ENCODE measurements at regions not wholly inside any gene's neighbourhood (a gene's known extent, or its start where the extent isn't known, plus 50 kb on each side); places are given as distances from the start of the nearest gene placed in this dataset.

DNA sequence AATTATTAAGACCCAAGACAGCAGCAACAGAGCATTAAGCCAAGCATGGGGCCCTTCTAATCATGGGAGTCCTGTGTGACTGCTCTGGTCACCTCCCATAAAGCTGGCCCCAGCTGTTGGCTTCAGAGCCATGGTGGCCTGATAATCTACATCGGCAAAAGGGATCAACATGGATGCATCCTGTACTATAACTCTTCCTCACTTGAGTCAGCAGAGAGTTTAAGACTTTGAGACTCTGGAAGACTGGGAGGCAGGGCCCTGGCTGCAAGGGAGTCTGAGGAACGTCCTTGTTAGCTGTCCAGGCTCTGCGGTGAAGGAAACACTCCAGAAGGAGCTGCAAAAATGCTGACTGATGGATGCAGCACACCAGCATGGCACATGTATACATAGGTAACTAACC lies 95.0 kb upstream of the KIAA1217 start:
- no peaks in the 10 kb centered on the region for H3K4me1 Mint-ChIP-seq (ENCODE audit: low read depth)
- H3K27ac Mint-ChIP-seq, result no peak overlapping the region
- H3K4me3 Mint-ChIP-seq, result no peak overlapping the region
- no peaks in the 10 kb centered on the region for H3K9me3 Mint-ChIP-seq (ENCODE audit: low read depth)
- no peaks in the 10 kb centered on the region for H3K36me3 Mint-ChIP-seq
- peaks cover 6% of the 10 kb centered on the region for H3K27me3 Mint-ChIP-seq

DNA sequence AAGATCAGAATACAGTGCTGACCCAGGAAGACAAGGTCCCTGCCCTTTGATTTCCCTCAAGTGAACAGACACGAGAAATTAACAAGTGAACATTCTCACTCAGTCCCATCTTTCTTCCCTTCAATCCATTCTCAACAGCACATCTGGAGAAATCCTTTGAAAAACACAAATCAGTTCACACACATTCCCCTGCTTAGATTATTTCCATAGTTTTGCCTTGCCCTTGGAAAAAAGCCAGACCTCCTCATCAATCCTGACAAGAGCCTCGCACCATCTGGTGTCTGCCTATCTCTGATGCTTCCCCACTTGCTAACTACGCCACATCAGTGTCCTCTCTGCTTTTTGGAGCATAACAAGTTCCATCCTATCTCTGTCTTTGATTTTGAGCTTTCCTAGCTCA lies 94.4 kb upstream of the KIAA1217 start:
- Mint-ChIP-seq H3K4me3 (no peak overlapping the region), H3K4me1 (ENCODE audit: low read depth) (no peaks in the 10 kb centered on the region), H3K27me3 (peaks cover 3% of the 10 kb centered on the region), H3K27ac (no peak overlapping the region), H3K36me3 (no peaks in the 10 kb centered on the region), H3K9me3 (ENCODE audit: low read depth) (no peaks in the 10 kb centered on the region)

DNA sequence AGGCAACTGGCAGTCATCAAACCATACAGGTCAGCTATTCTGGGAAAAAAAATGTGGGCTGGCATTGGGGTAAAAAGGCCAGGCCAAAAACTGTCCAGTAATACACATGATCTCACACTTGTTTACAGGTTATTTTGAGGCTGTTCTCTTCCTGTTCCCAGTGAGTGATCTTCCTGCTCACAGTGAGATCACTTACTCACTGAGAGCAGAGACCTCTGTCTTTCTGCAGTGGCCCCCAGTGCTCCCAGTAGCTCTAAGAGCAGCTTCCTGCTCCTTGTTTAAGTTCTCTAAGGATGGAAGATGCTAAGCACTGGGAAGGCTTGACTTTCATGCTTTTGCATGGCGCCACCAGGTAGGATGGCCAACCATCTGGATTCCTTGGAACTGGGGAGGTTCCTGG lies 93.5 kb upstream of the KIAA1217 start:
- H3K27ac Mint-ChIP-seq, result no peak overlapping the region
- H3K9me3 Mint-ChIP-seq (ENCODE audit: low read depth), result no peaks in the 10 kb centered on the region
- no peak overlapping the region for H3K4me3 Mint-ChIP-seq
- no peaks in the 10 kb centered on the region for H3K36me3 Mint-ChIP-seq
- H3K27me3 Mint-ChIP-seq, result peaks cover 3% of the 10 kb centered on the region
- no peaks in the 10 kb centered on the region for H3K4me1 Mint-ChIP-seq (ENCODE audit: low read depth)

DNA sequence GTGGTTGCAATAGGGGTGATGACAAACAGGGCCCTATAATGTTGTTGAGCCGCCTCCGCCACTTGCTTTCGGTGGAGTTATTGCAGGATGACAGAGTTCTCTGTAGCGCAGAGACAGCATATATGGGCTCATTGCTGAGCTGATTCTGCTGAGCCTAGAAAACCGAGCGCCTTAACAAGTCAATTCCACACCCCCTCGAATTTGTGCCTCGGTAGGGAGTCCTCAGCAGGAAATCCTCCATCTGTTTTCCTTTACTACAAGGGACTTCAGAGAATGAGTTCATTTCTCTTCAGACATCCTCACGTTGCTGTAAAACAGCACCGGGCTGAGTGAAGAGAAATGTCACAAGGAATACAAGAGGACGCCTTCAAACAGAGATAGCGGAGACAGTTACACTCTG lies 90.7 kb upstream of the KIAA1217 start:
- peaks cover 3% of the 10 kb centered on the region for H3K9me3 Mint-ChIP-seq (ENCODE audit: low read depth)
- H3K4me1 Mint-ChIP-seq (ENCODE audit: low read depth), result no peaks in the 10 kb centered on the region
- H3K4me3 Mint-ChIP-seq, result no peak overlapping the region
- no peak overlapping the region for H3K27ac Mint-ChIP-seq
- H3K36me3 Mint-ChIP-seq, result no peaks in the 10 kb centered on the region
- peaks cover 3% of the 10 kb centered on the region for H3K27me3 Mint-ChIP-seq

DNA sequence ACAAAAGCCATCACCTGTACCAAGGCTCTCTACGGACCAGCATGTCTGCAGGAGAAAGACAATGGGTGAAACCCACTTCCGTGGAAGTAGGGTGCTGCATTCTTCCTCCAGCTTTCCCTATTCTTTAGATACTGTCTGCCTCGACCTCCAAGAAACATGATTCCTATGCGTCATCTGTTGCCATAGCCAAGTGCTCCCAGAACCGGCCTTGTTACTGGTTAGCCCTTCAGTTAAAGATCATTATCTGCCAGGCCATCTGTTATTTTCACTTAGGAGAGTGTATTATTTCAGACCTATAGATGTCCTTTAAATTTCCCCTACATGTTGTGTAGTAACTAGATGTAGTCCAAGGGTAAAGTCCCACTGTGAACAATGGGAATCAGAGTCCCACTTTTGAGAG lies 89.0 kb upstream of the KIAA1217 start:
- peaks cover 3% of the 10 kb centered on the region for H3K27me3 Mint-ChIP-seq
- no peak overlapping the region for H3K4me3 Mint-ChIP-seq
- no peaks in the 10 kb centered on the region for H3K36me3 Mint-ChIP-seq
- peaks cover 3% of the 10 kb centered on the region for H3K9me3 Mint-ChIP-seq (ENCODE audit: low read depth)
- H3K4me1 Mint-ChIP-seq (ENCODE audit: low read depth), result no peaks in the 10 kb centered on the region
- H3K27ac Mint-ChIP-seq, result no peak overlapping the region

DNA sequence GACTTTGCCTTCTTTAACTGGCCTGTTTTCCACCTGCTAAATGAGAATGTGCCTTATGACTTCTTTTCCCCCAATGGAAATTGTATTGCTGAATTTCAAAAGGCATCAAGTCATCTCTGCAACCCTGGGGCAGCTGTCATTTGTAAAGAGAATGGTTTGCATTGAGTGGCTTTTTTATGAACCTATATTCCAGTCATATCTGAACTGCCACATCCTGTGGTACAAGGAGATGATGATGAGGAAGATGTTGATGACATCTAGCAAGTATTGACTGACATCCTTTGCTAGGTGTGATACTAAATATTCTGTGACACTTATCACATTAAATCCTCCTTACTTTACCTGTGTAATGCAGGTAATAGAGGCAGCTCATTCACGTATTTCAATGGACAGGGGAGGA lies 88.3 kb upstream of the KIAA1217 start:
- Mint-ChIP-seq H3K27ac (no peak overlapping the region), H3K9me3 (ENCODE audit: low read depth) (peaks cover 3% of the 10 kb centered on the region), H3K4me3 (no peak overlapping the region), H3K4me1 (ENCODE audit: low read depth) (no peaks in the 10 kb centered on the region), H3K36me3 (no peaks in the 10 kb centered on the region), H3K27me3 (peaks cover 3% of the 10 kb centered on the region)

DNA sequence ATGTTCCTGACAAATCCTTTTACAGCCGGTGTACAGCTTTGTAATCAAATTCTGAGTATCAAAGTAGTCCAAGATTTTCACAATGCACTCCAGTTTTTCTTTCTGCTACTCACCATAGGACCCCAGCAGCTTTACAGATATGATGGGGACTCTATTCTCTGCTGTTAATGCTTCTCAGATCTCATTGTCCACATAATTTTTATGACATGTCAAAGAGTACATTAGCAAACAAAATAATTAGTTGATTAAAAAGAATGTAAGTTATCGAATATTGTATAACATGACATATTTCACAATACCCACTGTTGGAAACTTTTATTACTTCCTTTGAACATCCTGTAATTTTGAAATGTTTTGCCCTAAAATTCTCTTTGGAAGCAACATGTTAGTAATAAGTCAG lies 81.4 kb upstream of the KIAA1217 start:
- H3K27ac Mint-ChIP-seq, result no peak overlapping the region
- no peaks in the 10 kb centered on the region for H3K36me3 Mint-ChIP-seq
- H3K4me1 Mint-ChIP-seq (ENCODE audit: low read depth), result no peaks in the 10 kb centered on the region
- H3K4me3 Mint-ChIP-seq, result no peak overlapping the region
- H3K27me3 Mint-ChIP-seq, result no peaks in the 10 kb centered on the region
- H3K9me3 Mint-ChIP-seq (ENCODE audit: low read depth), result no peaks in the 10 kb centered on the region

DNA sequence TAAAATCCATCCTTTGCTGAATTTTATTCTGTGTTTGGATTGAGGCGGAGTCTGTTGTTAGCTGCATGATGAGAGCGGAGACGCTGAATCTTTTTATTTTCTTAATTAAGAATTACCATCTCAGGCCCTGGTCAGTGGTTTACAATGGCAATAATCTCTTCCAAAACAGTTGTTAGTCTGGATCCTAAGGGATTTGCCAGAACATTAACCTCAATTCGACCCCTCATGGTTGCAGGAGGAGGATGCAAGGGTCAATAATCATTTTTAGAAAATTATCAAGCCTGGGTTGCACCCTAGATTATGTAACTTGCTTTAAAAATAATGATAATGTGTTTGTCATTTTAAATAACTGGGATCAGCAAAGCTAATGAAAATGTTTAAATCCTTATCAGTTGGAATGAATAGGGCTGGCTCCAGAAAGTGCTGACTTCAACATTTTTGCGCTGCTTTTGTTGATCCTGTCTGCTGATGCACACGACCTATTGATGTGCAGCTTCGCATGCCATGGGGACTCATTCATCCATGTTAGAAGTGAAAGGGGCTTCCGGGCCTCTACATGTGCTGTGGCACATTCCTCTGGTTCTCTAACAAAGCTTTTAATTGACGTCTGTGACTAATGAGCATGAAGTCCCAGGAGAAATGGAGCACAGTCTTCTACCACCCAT lies 80.7 kb upstream of the KIAA1217 start:
- no peaks in the 10 kb centered on the region for H3K4me1 Mint-ChIP-seq (ENCODE audit: low read depth)
- no peaks in the 10 kb centered on the region for H3K27me3 Mint-ChIP-seq
- no peak overlapping the region for H3K4me3 Mint-ChIP-seq
- H3K9me3 Mint-ChIP-seq (ENCODE audit: low read depth), result no peaks in the 10 kb centered on the region
- H3K36me3 Mint-ChIP-seq, result no peaks in the 10 kb centered on the region
- no peak overlapping the region for H3K27ac Mint-ChIP-seq

DNA sequence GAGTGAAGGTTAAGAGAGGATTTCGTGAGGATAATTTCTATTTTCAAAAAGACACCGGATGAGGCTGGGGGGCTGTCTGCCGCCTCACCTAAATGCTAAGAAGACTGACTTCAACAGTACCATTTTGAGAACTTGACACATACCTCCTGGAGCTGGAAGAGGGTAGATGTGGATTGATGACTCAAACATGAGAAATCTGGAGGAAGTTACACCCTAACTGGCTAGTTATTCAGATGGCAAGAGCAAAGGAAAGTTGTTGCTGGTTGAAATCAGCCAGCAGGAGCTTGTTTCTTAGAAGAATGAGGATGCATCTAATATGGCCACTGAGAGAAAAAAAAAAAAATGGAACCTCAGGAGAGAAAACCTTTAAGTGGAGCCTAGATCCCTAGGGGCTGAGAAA lies 76.2 kb upstream of the KIAA1217 start:
- Mint-ChIP-seq H3K4me1 (ENCODE audit: low read depth) (no peaks in the 10 kb centered on the region), H3K4me3 (no peak overlapping the region), H3K9me3 (ENCODE audit: low read depth) (no peaks in the 10 kb centered on the region), H3K36me3 (no peaks in the 10 kb centered on the region), H3K27me3 (no peaks in the 10 kb centered on the region), H3K27ac (no peak overlapping the region)

DNA sequence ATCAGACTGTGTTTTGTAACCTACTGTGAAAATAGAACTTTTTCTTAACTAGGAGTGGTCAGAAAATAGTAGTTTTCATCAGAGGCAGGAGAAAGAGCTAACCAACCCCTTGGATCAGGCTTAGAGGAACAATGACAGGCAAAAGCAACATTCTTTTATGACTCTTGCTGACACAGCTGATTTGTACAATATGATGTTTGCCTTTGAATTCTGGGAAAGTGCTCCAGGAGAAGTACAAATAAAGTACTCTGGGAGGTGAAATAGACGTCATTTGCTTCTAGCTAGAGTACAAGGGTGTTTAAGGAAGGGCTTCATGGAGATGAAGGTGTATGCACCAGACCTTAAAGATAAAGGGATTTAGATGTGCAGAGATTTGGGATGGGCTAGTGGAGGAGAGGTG lies 75.1 kb upstream of the KIAA1217 start:
- no peaks in the 10 kb centered on the region for H3K4me1 Mint-ChIP-seq (ENCODE audit: low read depth)
- no peaks in the 10 kb centered on the region for H3K36me3 Mint-ChIP-seq
- H3K9me3 Mint-ChIP-seq (ENCODE audit: low read depth), result no peaks in the 10 kb centered on the region
- H3K27ac Mint-ChIP-seq, result no peak overlapping the region
- H3K4me3 Mint-ChIP-seq, result no peak overlapping the region
- no peaks in the 10 kb centered on the region for H3K27me3 Mint-ChIP-seq

DNA sequence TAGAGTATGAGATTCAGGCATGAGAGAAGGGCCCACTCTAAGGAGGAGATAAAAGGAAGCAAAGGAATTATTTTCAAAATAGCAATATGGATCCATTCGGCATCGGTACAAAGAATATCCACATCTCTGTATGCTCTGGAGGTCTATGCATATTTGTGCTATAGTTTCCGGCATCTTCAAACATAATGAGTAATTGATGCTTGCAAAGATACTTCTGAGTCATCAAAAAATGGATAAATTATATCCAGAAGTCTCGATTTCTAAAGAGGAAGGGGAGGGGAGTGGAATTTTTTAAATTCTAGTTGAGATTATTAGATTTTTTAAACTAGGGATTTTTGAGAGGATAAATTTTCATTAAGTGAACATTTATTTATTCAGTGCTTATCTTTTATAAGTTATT lies 72.9 kb upstream of the KIAA1217 start:
- H3K36me3 Mint-ChIP-seq, result no peaks in the 10 kb centered on the region
- no peaks in the 10 kb centered on the region for H3K4me1 Mint-ChIP-seq (ENCODE audit: low read depth)
- no peak overlapping the region for H3K4me3 Mint-ChIP-seq
- no peaks in the 10 kb centered on the region for H3K9me3 Mint-ChIP-seq (ENCODE audit: low read depth)
- no peak overlapping the region for H3K27ac Mint-ChIP-seq
- H3K27me3 Mint-ChIP-seq, result no peaks in the 10 kb centered on the region

DNA sequence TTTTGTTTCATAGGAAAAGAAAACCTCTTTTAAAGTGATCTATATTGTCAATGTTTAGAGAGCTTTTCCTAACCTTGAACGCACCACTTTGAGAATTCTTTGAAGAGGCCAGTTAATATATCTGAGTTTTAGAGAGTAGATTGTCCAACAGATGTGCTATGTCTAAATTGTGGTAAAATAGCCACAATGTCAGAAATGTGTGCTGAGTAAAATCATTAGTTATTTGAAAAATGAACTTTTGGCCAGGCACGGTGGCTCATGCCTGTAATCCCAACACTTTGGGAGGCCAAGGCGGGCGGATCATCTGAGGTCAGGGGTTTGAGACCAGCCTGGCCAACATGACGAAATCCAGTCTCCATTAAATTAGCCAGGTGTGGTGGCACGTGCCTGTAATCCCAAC lies 61.6 kb upstream of the KIAA1217 start:
- Mint-ChIP-seq H3K4me3 (no peak overlapping the region), H3K4me1 (ENCODE audit: low read depth) (no peaks in the 10 kb centered on the region), H3K27me3 (no peaks in the 10 kb centered on the region), H3K9me3 (ENCODE audit: low read depth) (no peaks in the 10 kb centered on the region), H3K27ac (no peak overlapping the region), H3K36me3 (no peaks in the 10 kb centered on the region)

DNA sequence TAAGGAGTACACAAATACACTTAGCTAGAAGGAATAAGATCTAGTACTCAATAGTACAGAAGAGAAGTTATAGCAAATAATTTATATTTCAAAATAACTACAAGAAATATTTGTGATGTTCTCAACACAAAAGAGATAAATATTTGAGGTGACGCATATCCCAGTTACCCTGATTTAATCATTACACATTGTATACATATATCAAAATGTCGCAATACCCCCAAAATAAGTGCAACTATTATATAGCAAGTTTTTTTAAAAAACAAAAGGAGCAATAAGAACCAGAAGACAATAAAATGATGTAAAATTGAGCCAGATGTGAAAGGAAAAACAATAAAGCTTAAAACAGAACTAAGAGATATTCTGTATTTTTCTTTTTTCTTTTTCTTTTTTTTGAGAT lies 59.3 kb upstream of the KIAA1217 start:
- Mint-ChIP-seq H3K4me1 (ENCODE audit: low read depth) (no peaks in the 10 kb centered on the region), H3K27me3 (no peaks in the 10 kb centered on the region), H3K36me3 (no peaks in the 10 kb centered on the region), H3K27ac (no peak overlapping the region), H3K4me3 (no peak overlapping the region), H3K9me3 (ENCODE audit: low read depth) (no peaks in the 10 kb centered on the region)

DNA sequence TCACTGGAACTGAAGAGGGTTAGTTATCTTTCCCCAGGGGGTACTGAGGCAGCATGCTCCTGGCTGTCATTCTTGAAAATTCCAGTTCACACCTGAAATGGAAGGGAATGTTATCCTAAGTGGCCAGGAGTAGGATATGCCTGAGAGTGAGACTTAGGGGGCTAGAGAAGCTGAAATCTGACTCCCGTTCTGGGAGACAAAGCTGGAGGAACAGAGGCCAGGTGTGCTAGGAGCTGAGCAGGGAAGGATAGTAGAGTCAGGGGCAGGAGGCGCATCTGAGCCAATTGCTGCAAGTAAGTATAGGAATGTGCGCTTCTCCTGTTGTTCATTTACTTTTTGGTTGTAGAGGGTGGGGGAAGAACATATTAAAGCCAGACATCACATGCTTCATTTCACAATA lies 58.1 kb upstream of the KIAA1217 start:
- Mint-ChIP-seq H3K27ac (no peak overlapping the region), H3K9me3 (ENCODE audit: low read depth) (no peaks in the 10 kb centered on the region), H3K27me3 (no peaks in the 10 kb centered on the region), H3K4me3 (no peak overlapping the region), H3K4me1 (ENCODE audit: low read depth) (no peaks in the 10 kb centered on the region), H3K36me3 (peaks cover 1% of the 10 kb centered on the region)

DNA sequence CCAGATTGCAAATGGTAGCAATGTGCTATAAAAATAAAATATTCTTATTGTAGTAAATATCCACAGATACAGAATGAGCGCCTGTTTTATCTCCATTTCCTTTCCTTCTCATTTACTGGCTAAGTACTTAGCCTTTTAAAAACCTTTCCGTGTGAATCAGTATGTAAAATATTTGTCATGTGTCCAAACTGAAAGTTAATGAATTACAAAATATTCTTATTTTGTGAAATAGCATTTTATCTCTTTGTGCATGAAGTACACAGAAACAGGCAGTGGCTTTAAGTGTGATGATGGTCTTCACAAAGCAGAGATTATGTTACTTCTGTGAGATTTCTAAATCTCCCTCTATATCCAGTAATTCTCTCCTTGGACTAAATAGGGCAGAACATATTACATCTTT lies 56.7 kb upstream of the KIAA1217 start:
- no peaks in the 10 kb centered on the region for H3K27me3 Mint-ChIP-seq
- no peak overlapping the region for H3K27ac Mint-ChIP-seq

DNA sequence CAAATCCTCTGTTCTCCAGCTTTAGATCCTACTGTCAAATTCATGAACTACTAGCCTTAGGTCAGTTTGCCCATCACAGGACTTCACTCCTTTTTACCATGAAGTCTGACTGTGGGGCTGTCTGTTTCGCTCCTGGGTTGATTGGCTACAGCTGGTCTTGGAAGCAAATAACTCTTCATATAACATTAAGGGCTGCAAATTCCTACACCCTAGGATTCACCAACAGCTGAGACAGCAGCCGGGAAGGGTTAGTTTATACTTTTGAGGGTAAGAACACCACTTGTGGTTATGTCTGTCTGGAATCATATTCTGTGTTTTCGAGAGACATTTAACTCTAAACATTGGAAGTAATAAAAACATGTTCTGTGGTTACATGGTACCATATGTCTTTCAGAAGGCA lies 55.9 kb upstream of the KIAA1217 start:
- Mint-ChIP-seq H3K36me3 (peaks cover 3% of the 10 kb centered on the region), H3K4me1 (ENCODE audit: low read depth) (no peaks in the 10 kb centered on the region), H3K27ac (no peak overlapping the region), H3K9me3 (ENCODE audit: low read depth) (peaks cover 10% of the 10 kb centered on the region), H3K27me3 (no peaks in the 10 kb centered on the region), H3K4me3 (no peak overlapping the region)

More for the DNA sequence above, 56.7 kb upstream of the KIAA1217 start:
- Mint-ChIP-seq H3K4me1 (ENCODE audit: low read depth) (no peaks in the 10 kb centered on the region), H3K9me3 (ENCODE audit: low read depth) (peaks cover 2% of the 10 kb centered on the region), H3K4me3 (no peak overlapping the region), H3K36me3 (peaks cover 3% of the 10 kb centered on the region)
